ENCODE measurements at regions not wholly inside any gene's neighbourhood (a gene's known extent, or its start where the extent isn't known, plus 50 kb on each side); places are given as distances from the start of the nearest gene placed in this dataset.

DNA sequence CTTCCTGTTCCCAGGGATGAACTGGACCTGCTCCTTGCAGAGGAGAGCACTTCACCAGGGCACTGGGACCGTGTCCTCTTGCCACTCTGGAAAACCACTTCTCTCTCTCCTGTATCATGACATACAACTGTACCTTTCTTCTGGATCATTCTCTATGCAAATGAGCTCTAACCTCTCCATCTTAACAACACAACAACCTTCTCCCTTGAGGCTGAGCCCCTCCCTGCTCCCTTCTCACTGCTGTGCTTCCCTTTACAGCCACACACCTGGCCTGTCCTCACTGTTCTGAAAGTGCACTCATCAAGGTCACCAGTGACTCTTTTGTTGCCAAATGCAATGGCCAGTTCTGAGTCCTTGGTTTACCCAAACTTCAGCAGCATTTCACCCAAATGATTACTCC lies 54.5 kb upstream of the MRPS6 start:
- no peak overlapping the region for H3K27ac ChIP-seq
- intact Hi-C loops (cut with DNase I) = no loop called here

GRCh38 chr21:34018185-34018584 lies 55.2 kb upstream of the MRPS6 start:
- H3K36me3 ChIP-seq = no peaks in the 10 kb centered on the region
- DNase-seq = no peak
- H3K27me3 ChIP-seq = no peaks in the 10 kb centered on the region
- intact Hi-C loops (cut with DNase I) = no loop called here
- H3K4me3 ChIP-seq = no peak overlapping the region
- no peak overlapping the region for H3K27ac ChIP-seq
- no peak overlapping the region for H3K9ac ChIP-seq (ENCODE audit: low read depth in 2 of 2, low read length in 2 of 2)
- H3K4me1 ChIP-seq = no peaks in the 10 kb centered on the region
- TF ChIP-seq CTCF (IDR thresholded peaks at IDR 0.05) = no peak
- no peaks in the 10 kb centered on the region for H3K9me3 ChIP-seq

More for the DNA sequence above, 54.5 kb upstream of the MRPS6 start:
- Histone ChIP-seq H3K9me3 (no peaks in the 10 kb centered on the region), H3K4me1 (no peaks in the 10 kb centered on the region), H3K4me3 (no peak overlapping the region), H3K27me3 (no peaks in the 10 kb centered on the region), H3K9ac (ENCODE audit: low read depth in 2 of 2, low read length in 2 of 2) (peak overlapping the region in 1 of 2 donors; percentile 1), H3K36me3 (no peaks in the 10 kb centered on the region)
- DNase-seq = no peak
- no peak for TF ChIP-seq CTCF (IDR thresholded peaks at IDR 0.05)

DNA sequence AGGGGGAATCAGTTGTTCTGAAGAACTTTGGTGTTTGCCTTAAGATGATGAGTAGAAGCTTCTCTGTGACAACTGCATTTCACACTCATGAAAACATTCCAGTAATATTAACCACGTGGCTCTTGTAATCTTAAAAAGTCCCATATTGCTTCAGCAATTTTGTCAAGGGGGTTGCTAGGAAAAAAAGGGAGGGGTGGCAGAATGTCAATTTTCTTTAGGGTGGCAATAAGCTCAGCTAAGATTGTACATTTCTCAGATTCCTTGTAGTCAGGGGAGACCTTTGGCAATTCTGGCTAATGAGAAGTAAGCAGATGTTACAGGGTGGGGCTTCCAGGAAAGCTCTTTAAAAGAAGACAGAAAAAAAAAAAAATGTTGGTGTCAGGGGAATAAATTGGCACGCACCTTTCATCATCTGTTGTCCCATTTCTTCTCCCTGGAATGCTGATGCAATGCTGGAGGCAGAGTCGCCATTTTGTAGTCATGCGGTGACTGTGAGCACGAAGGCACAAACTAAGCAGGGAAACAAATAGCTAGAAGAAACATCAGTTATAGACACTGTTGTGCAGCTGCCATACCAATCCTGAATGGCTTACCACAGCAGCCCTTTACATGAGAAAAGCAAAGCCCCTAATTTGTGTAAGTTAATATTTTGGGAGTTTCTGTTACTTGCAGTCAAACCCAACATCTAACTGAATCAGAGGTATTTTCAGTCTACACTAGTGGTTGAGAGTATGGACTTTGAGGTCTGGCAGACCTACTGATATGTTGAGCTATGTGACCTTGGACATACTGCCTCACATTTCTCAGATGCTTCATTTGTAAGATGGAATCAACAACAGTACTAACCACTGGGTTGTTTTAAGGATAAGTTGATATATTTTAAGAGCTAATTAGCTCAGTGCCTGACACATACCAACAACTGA lies 56.1 kb upstream of the MRPS6 start:
- intact Hi-C loops (cut with DNase I) = no loop called here
- no peak for TF ChIP-seq CTCF (IDR thresholded peaks at IDR 0.05)
- DNase-seq = no peak
- Histone ChIP-seq H3K9ac (ENCODE audit: low read depth in 2 of 2, low read length in 2 of 2) (no peak overlapping the region), H3K9me3 (no peaks in the 10 kb centered on the region), H3K36me3 (no peaks in the 10 kb centered on the region), H3K27me3 (no peaks in the 10 kb centered on the region), H3K4me1 (no peaks in the 10 kb centered on the region), H3K27ac (no peak overlapping the region), H3K4me3 (no peak overlapping the region)

- no peaks in the 10 kb centered on the region for H3K9me3 ChIP-seq
- no peaks in the 10 kb centered on the region for H3K27me3 ChIP-seq
- no peak for DNase-seq
- no peak overlapping the region for H3K4me3 ChIP-seq
- no peaks in the 10 kb centered on the region for H3K4me1 ChIP-seq
- intact Hi-C loops (cut with DNase I) = no loop called here
- no peak for TF ChIP-seq CTCF (IDR thresholded peaks at IDR 0.05)
- H3K9ac ChIP-seq (ENCODE audit: low read depth in 2 of 2, low read length in 2 of 2) = no peak overlapping the region
- H3K27ac ChIP-seq = no peak overlapping the region
- H3K36me3 ChIP-seq = no peaks in the 10 kb centered on the region
Measured at GRCh38 chr21:34012640-34013039, 60.7 kb upstream of the MRPS6 start.

DNA sequence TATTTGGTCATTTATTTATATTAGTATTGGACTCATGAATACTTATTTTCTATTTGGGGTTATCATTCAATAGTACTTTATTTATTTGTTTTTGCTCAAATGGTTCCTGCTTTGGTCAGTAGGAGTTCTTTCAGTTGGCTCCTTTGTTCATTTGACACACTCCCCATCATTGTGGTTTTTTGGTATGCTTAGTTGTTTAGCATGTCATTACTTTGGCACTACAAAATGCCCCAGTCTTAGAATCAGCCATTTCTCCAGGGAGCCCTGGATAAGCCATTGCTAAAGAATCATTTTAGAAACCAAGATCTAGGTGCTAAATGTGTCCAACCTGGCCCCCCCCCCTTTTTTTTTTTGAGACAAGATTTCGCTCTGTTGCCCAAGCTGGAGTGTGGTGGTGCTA lies 61.7 kb upstream of the MRPS6 start:
- H3K27me3 ChIP-seq = no peaks in the 10 kb centered on the region
- no peaks in the 10 kb centered on the region for H3K9me3 ChIP-seq
- intact Hi-C loops (cut with DNase I) = no loop called here
- no peak overlapping the region for H3K27ac ChIP-seq
- H3K9ac ChIP-seq (ENCODE audit: low read depth in 2 of 2, low read length in 2 of 2) = no peak overlapping the region
- no peak for TF ChIP-seq CTCF (IDR thresholded peaks at IDR 0.05)
- no peaks in the 10 kb centered on the region for H3K4me1 ChIP-seq
- no peak overlapping the region for H3K4me3 ChIP-seq
- H3K36me3 ChIP-seq = no peaks in the 10 kb centered on the region
- no peak for DNase-seq

Measured in colonic mucosa (tissue), 4 donors.